Neuron (in vitro differentiated cells): ENCODE measurements at regions not wholly inside any gene's neighbourhood (a gene's known extent, or its start where the extent isn't known, plus 50 kb on each side); places are given as distances from the start of the nearest gene placed in this dataset.
"Not testable (repeated sequence)": the region's sequence is repeated elsewhere in the genome, so short reads cannot be mapped to it uniquely, and the experiment has no call there.

ENCODE experiments used
- H2AFZ ChIP-seq: one replicate; pipeline ENCODE4 v1.6.1; 2013; ENCODE audit warnings: low read depth, mild to moderate bottlenecking, inconsistent platforms, low read length, moderate library complexity
- H3K27me3 ChIP-seq: one replicate; pipeline ENCODE4 v1.6.1; 2013; ENCODE audit warnings: low read length; ENCODE audit not compliant: insufficient read depth
- H3K36me3 ChIP-seq: one replicate; pipeline ENCODE4 v1.6.1; 2013; ENCODE audit warnings: low read length; ENCODE audit not compliant: insufficient read depth
- H3K4me1 ChIP-seq: one replicate; pipeline ENCODE4 v1.6.1; 2013; ENCODE audit warnings: low read length; ENCODE audit not compliant: insufficient read depth
- H3K4me3 ChIP-seq: 2 replicates; pipeline ENCODE4 v1.5.1; 2013; ENCODE audit warnings: mild to moderate bottlenecking, low read length, moderate library complexity
- H3K9me3 ChIP-seq: one replicate; pipeline ENCODE4 v1.6.1; 2013; ENCODE audit warnings: low read length

- no peaks in the 10 kb centered on the region for H3K27me3 ChIP-seq
- no peak overlapping the region for H3K4me3 ChIP-seq
- H3K36me3 ChIP-seq = no peaks in the 10 kb centered on the region
- no peaks in the 10 kb centered on the region for H3K4me1 ChIP-seq
- H3K9me3 ChIP-seq = no peaks in the 10 kb centered on the region
- no peak overlapping the region for H2AFZ ChIP-seq
These were observed 1528.0 kb downstream of the SLITRK5 start for GRCh38 chr13:89199138-89199537.

DNA sequence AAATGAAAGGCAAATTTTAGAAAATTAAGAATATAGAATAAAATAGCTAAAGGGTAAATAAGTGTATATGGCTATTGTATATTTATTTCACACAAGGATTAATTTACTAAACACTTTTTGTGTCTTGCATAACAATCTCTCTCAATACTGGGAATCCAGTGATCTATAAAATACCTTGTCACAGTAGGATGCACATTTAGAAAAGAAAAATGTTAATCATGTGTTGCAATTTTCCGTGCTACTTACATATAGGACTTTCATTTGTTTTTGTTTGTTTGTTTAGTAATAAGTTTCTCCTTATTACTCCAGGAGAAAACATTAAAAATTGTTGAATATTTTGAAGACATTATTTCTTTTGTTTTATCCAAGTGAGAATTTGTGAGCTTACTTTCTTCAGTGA lies 1533.3 kb downstream of the SLITRK5 start:
- Histone ChIP-seq H3K9me3 (no peaks in the 10 kb centered on the region), H2AFZ (no peak overlapping the region), H3K27me3 (no peaks in the 10 kb centered on the region), H3K36me3 (no peaks in the 10 kb centered on the region), H3K4me3 (no peak overlapping the region), H3K4me1 (no peaks in the 10 kb centered on the region)

DNA sequence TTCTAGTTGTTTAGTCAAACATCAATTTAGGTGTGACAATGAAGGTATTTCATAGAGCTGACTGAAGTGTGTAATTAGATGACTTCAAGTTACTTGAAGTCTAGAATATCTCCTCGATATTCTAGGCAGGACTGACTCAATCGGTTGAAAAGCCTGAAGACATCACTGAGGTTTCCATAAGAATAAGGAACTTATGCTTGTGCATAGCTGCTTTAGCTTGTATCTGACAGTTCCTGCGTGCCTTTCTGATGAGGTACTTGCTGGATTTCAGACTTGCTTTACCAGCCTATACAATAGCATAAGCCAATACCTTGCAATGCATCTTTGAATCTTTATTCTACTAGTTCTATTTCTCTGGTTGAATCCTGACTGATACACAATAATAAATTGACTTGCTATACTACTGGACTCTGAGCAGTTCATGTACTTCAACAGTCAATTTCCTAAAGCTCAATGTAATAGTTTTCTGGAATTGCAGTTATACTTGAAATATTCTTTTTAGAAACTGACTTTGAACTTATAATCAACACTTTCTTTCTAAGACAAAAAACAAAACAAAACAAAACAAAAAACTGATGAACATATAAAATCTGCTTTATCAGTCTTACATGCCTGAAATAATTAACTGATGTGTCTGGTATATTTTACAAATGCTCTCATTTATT lies 1534.8 kb downstream of the SLITRK5 start:
- Histone ChIP-seq H3K4me3 (no peak overlapping the region), H3K4me1 (no peaks in the 10 kb centered on the region), H3K27me3 (no peaks in the 10 kb centered on the region), H2AFZ (no peak overlapping the region), H3K36me3 (no peaks in the 10 kb centered on the region), H3K9me3 (no peaks in the 10 kb centered on the region)

- no peaks in the 10 kb centered on the region for H3K27me3 ChIP-seq
- no peaks in the 10 kb centered on the region for H3K9me3 ChIP-seq
- no peaks in the 10 kb centered on the region for H3K4me1 ChIP-seq
- no peak overlapping the region for H2AFZ ChIP-seq
- no peak overlapping the region for H3K4me3 ChIP-seq
- H3K36me3 ChIP-seq = no peaks in the 10 kb centered on the region
These were observed 1541.0 kb downstream of the SLITRK5 start for GRCh38 chr13:89212186-89212585.

DNA sequence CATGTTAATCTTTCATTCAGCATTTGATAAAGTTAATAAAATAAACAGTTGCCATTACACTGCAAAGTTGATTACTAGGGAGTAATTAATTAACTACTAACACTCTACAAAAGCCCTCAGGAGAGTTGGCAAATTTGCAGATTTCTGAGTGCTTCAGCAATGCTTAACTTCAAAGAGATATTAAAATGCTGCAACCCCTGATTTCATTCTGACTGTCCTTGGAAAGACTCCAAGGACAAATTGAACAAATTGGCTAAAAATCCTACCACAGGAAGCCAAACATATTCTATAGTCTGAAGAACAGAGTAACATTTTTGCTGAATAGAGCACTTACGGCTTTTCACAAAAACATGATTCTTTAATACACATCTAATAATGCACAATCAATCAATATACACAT lies 1543.0 kb downstream of the SLITRK5 start:
- H3K4me3 ChIP-seq = no peak overlapping the region
- H3K36me3 ChIP-seq = no peaks in the 10 kb centered on the region
- H3K4me1 ChIP-seq = no peaks in the 10 kb centered on the region
- H2AFZ ChIP-seq = no peak overlapping the region
- no peaks in the 10 kb centered on the region for H3K9me3 ChIP-seq
- H3K27me3 ChIP-seq = no peaks in the 10 kb centered on the region

GRCh38 chr13:89215319-89215718 lies 1544.1 kb downstream of the SLITRK5 start:
- not testable (repeated sequence) for H3K27me3 ChIP-seq, H3K4me3 ChIP-seq, H2AFZ ChIP-seq, H3K36me3 ChIP-seq, H3K4me1 ChIP-seq, H3K9me3 ChIP-seq

DNA sequence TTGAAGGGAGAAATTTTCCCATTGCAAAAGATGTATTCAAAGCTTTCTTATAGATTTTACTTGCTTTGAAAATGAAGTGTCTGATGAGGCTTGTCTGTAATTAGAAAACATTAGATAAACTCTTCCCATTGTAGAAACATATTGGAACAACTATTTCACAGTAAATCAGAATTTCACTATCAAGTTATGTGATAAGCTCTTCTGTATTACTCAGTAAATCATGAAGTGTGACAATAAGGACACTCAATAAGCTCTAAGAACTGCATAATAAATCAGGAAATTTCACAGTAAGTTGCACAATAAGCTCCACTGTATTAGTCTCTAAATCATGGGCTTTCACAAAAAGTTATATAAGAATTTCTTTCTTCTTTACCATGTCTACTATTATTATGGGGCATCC lies 1546.6 kb downstream of the SLITRK5 start:
- no peak overlapping the region for H2AFZ ChIP-seq
- H3K27me3 ChIP-seq = no peaks in the 10 kb centered on the region
- H3K36me3 ChIP-seq = no peaks in the 10 kb centered on the region

GRCh38 chr13:89221557-89222158 lies 1550.5 kb downstream of the SLITRK5 start:
- Histone ChIP-seq H2AFZ (no peak overlapping the region), H3K4me1 (no peaks in the 10 kb centered on the region), H3K27me3 (no peaks in the 10 kb centered on the region), H3K36me3 (no peaks in the 10 kb centered on the region), H3K4me3 (no peak overlapping the region), H3K9me3 (peaks cover 3% of the 10 kb centered on the region)

More for the DNA sequence above, 1546.6 kb downstream of the SLITRK5 start:
- Histone ChIP-seq H3K4me3 (no peak overlapping the region), H3K9me3 (peaks cover 3% of the 10 kb centered on the region), H3K4me1 (no peaks in the 10 kb centered on the region)

- Histone ChIP-seq H3K4me3 (no peak overlapping the region), H3K9me3 (peaks cover 3% of the 10 kb centered on the region), H3K36me3 (no peaks in the 10 kb centered on the region), H3K4me1 (no peaks in the 10 kb centered on the region), H3K27me3 (no peaks in the 10 kb centered on the region), H2AFZ (no peak overlapping the region)
These were observed 1556.2 kb downstream of the SLITRK5 start for GRCh38 chr13:89227356-89227755.

GRCh38 chr13:89238496-89238895 lies 1567.3 kb downstream of the SLITRK5 start:
- H3K4me3 ChIP-seq = no peak overlapping the region
- H3K4me1 ChIP-seq = no peaks in the 10 kb centered on the region
- no peaks in the 10 kb centered on the region for H3K9me3 ChIP-seq
- H2AFZ ChIP-seq = no peak overlapping the region
- H3K27me3 ChIP-seq = no peaks in the 10 kb centered on the region
- no peaks in the 10 kb centered on the region for H3K36me3 ChIP-seq

GRCh38 chr13:89239361-89240127 lies 1568.4 kb downstream of the SLITRK5 start:
- Histone ChIP-seq H3K9me3 (no peaks in the 10 kb centered on the region), H3K27me3 (no peaks in the 10 kb centered on the region), H3K4me3 (no peak overlapping the region), H3K36me3 (no peaks in the 10 kb centered on the region), H3K4me1 (no peaks in the 10 kb centered on the region), H2AFZ (no peak overlapping the region)

DNA sequence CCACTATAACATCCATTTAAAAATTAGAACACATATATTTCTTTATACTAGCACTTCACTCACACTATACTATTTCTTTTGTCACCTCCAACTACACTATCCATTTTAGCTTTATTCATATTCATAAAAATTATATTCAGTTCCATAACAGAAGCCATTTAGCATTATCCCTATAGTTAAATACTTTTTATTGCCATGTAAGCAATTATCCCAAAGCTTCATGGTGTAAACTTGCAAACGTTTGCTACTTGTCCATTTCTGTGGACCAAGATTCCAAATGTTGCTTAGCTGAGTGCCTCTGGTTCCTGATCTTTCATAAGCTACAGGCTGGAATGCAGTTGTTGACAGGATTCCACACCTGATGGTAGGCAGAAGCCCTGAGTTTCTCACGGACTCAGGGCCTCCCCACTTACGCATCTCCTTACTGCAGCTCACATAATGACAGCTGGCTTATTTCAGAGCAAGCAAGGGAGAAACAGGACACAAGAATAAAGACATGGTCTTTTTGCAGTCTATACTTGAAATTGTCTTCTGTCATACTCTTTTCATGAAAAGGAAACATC lies 1584.8 kb downstream of the SLITRK5 start:
- no peak overlapping the region for H3K4me3 ChIP-seq
- no peaks in the 10 kb centered on the region for H3K9me3 ChIP-seq
- H2AFZ ChIP-seq = no peak overlapping the region
- H3K27me3 ChIP-seq = no peaks in the 10 kb centered on the region
- H3K36me3 ChIP-seq = no peaks in the 10 kb centered on the region
- no peaks in the 10 kb centered on the region for H3K4me1 ChIP-seq

- Histone ChIP-seq H3K4me3 (no peak overlapping the region), H3K4me1 (no peaks in the 10 kb centered on the region), H3K9me3 (no peaks in the 10 kb centered on the region), H2AFZ (no peak overlapping the region), H3K27me3 (no peaks in the 10 kb centered on the region), H3K36me3 (no peaks in the 10 kb centered on the region)
These were observed 1596.6 kb downstream of the SLITRK5 start for GRCh38 chr13:89267734-89268133.
